ENCODE measurements at regions not wholly inside any gene's neighbourhood (a gene's known extent, or its start where the extent isn't known, plus 50 kb on each side); places are given as distances from the start of the nearest gene placed in this dataset.

DNA sequence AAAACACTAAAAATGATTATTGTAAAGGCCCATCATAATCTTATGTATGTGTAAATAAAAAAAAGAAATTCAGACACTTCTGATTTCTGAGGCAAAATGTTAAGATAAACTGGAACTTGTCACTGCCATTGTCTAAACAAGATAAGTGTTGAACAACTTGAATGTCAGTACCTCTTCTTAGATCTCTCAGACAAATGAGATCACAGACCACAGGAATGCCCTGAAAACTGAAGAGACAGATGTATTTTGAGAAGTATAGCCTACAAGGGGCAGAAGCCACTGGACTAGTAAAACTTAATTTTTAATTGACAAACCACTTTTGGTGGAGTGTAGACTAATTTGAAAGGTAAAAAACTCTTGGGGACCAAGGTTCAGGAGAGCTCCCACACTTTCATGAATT, 375.5 kb upstream of the SLITRK5 start:
- H3K27me3 ChIP-seq (ENCODE audit: control insufficient read depth, insufficient read depth, low read length), result no peaks in the 10 kb centered on the region
- intact Hi-C loops (cut with micrococcal nuclease), result no loop called here
- no peak overlapping the region for H3K4me3 ChIP-seq (ENCODE audit: low read length)
- H3K4me1 Mint-ChIP-seq, result no peaks in the 10 kb centered on the region
- H3K27ac ChIP-seq (ENCODE audit: low read length), result no peak overlapping the region
- no peaks in the 10 kb centered on the region for H3K27me3 Mint-ChIP-seq (ENCODE audit: low read depth in 2 of 2)
- H3K9me3 Mint-ChIP-seq, result peaks cover 13 to 18% of the 10 kb centered on the region in 2 donors
- no peaks in the 10 kb centered on the region for H3K36me3 ChIP-seq (ENCODE audit: control insufficient read depth, insufficient read depth, low read length)
- H3K27ac Mint-ChIP-seq, result no peak overlapping the region
- DNase-seq (no peak), ATAC-seq (no peak)
- H3K9me3 ChIP-seq (ENCODE audit: control insufficient read depth, insufficient read depth, low read length), result peaks cover 2% of the 10 kb centered on the region
- no peaks in the 10 kb centered on the region for H3K4me1 ChIP-seq (ENCODE audit: control insufficient read depth, insufficient read depth, low read length)
- H3K4me3 Mint-ChIP-seq, result no peak overlapping the region
- TF ChIP-seq, protein P1, sequence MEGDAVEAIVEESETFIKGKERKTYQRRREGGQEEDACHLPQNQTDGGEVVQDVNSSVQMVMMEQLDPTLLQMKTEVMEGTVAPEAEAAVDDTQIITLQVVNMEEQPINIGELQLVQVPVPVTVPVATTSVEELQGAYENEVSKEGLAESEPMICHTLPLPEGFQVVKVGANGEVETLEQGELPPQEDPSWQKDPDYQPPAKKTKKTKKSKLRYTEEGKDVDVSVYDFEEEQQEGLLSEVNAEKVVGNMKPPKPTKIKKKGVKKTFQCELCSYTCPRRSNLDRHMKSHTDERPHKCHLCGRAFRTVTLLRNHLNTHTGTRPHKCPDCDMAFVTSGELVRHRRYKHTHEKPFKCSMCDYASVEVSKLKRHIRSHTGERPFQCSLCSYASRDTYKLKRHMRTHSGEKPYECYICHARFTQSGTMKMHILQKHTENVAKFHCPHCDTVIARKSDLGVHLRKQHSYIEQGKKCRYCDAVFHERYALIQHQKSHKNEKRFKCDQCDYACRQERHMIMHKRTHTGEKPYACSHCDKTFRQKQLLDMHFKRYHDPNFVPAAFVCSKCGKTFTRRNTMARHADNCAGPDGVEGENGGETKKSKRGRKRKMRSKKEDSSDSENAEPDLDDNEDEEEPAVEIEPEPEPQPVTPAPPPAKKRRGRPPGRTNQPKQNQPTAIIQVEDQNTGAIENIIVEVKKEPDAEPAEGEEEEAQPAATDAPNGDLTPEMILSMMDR (IDR thresholded peaks at IDR 0.05), result no peak
- H3K36me3 Mint-ChIP-seq, result no peaks in the 10 kb centered on the region

DNA sequence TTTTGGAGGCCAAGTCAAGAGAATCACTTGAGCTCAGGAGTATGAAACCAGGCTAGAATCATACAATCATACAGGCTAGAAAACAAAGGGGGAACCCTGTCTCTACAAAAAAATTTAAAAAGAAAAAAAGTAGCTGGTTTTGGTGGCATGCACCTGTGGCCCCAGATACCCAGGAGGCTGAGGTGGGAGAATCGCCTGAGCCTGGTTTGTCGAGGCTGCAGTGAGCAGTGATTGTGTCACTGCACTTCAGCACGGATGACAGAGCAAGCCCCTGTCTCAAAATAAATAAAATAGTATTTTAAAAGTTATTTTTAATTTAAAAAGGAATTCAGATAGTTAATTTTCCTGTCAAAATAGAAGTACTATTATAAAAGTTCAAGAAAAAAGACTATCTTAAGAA, 369.1 kb upstream of the SLITRK5 start:
- Histone ChIP-seq H3K4me3 (ENCODE audit: low read length) (no peak overlapping the region), H3K27ac (ENCODE audit: low read length) (no peak overlapping the region), H3K9me3 (ENCODE audit: control insufficient read depth, insufficient read depth, low read length) (peaks cover 2% of the 10 kb centered on the region), H3K36me3 (ENCODE audit: control insufficient read depth, insufficient read depth, low read length) (no peaks in the 10 kb centered on the region), H3K4me1 (ENCODE audit: control insufficient read depth, insufficient read depth, low read length) (no peaks in the 10 kb centered on the region), H3K27me3 (ENCODE audit: control insufficient read depth, insufficient read depth, low read length) (no peaks in the 10 kb centered on the region)
- 75% methylated on average over 2 of the region's 3 CpGs for WGBS (ENCODE audit: insufficient coverage)
- peaks cover 6 to 12% of the 10 kb centered on the region in 2 donors for H3K9me3 Mint-ChIP-seq
- DNase-seq (no peak), ATAC-seq (no peak)
- no peaks in the 10 kb centered on the region for H3K36me3 Mint-ChIP-seq
- H3K27me3 Mint-ChIP-seq (ENCODE audit: low read depth in 2 of 2), result no peaks in the 10 kb centered on the region
- H3K4me1 Mint-ChIP-seq, result no peaks in the 10 kb centered on the region
- H3K27ac Mint-ChIP-seq, result no peak overlapping the region
- H3K4me3 Mint-ChIP-seq, result no peak overlapping the region
- intact Hi-C loops (cut with micrococcal nuclease), result no loop called here
- TF ChIP-seq, protein P1 (IDR thresholded peaks at IDR 0.05), result no peak

DNA sequence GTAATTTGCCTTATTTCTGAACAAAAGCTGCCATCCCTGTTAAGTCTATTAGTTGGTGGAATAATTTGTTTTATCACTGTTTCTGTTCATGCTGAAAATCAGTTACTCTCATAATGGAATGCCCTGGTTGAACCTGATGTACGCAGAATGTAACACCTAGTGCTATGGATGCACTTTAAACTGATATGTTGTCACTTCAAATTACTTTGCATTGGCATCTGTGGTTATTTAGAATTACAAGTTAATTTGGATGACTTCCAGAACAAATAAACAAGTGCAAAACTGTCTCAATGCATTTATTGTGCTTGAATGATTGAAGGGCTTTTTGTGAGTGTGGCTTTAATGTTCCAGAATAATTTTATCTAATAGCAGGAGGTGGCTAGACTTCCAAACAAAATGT, 368.2 kb upstream of the SLITRK5 start:
- H3K4me1 ChIP-seq (ENCODE audit: control insufficient read depth, insufficient read depth, low read length), result no peaks in the 10 kb centered on the region
- H3K4me1 Mint-ChIP-seq, result no peaks in the 10 kb centered on the region
- TF ChIP-seq, protein P1 (IDR thresholded peaks at IDR 0.05), result no peak
- no peak for ATAC-seq
- H3K9me3 Mint-ChIP-seq, result peaks cover 6 to 12% of the 10 kb centered on the region in 2 donors
- H3K27ac ChIP-seq (ENCODE audit: low read length), result no peak overlapping the region
- WGBS (ENCODE audit: insufficient coverage), result 88% methylated on average over 1 of the region's 1 CpG
- H3K36me3 ChIP-seq (ENCODE audit: control insufficient read depth, insufficient read depth, low read length), result no peaks in the 10 kb centered on the region
- peaks cover 4% of the 10 kb centered on the region for H3K9me3 ChIP-seq (ENCODE audit: control insufficient read depth, insufficient read depth, low read length)
- no peak overlapping the region for H3K4me3 ChIP-seq (ENCODE audit: low read length)
- H3K27me3 Mint-ChIP-seq (ENCODE audit: low read depth in 2 of 2), result no peaks in the 10 kb centered on the region
- H3K4me3 Mint-ChIP-seq, result no peak overlapping the region
- intact Hi-C loops (cut with micrococcal nuclease), result no loop called here
- DNase-seq, result no peak
- H3K27me3 ChIP-seq (ENCODE audit: control insufficient read depth, insufficient read depth, low read length), result no peaks in the 10 kb centered on the region
- H3K27ac Mint-ChIP-seq, result no peak overlapping the region
- no peaks in the 10 kb centered on the region for H3K36me3 Mint-ChIP-seq

DNA sequence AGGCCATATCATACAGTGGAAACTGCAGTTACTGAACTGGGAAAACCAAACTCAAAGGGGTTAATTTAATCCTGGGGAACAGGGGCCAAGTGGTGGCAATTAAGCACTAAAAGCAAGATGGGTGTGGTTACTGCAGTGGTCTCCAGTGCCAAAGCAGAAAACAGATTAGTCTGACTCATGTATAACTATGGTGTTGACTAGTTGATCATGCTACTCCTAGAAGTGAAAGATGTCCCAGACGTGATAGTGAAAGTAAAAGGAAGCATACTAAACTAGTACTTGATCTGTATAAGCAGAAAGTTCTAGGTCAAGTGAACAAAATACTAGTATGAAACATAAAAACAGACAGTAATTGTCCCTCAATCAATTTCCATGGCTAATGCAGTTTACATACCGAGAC, 360.0 kb upstream of the SLITRK5 start:
- Mint-ChIP-seq H3K36me3 (no peaks in the 10 kb centered on the region), H3K27me3 (ENCODE audit: low read depth in 2 of 2) (no peaks in the 10 kb centered on the region), H3K27ac (no peak overlapping the region), H3K4me3 (no peak overlapping the region), H3K4me1 (no peaks in the 10 kb centered on the region), H3K9me3 (peaks cover 10 to 11% of the 10 kb centered on the region in 2 donors)
- Histone ChIP-seq H3K27ac (ENCODE audit: low read length) (no peak overlapping the region), H3K4me3 (ENCODE audit: low read length) (no peak overlapping the region), H3K36me3 (ENCODE audit: control insufficient read depth, insufficient read depth, low read length) (no peaks in the 10 kb centered on the region), H3K27me3 (ENCODE audit: control insufficient read depth, insufficient read depth, low read length) (no peaks in the 10 kb centered on the region), H3K4me1 (ENCODE audit: control insufficient read depth, insufficient read depth, low read length) (no peaks in the 10 kb centered on the region), H3K9me3 (ENCODE audit: control insufficient read depth, insufficient read depth, low read length) (peaks cover 2% of the 10 kb centered on the region)
- intact Hi-C loops (cut with micrococcal nuclease), result no loop called here
- TF ChIP-seq, protein P1 (IDR thresholded peaks at IDR 0.05), result no peak
- WGBS (ENCODE audit: insufficient coverage), result 80% methylated on average over 2 of the region's 2 CpGs
- DNase-seq, result no peak
- ATAC-seq, result no peak
